GM12891 (cell line): ENCODE measurements at regions not wholly inside any gene's neighbourhood (a gene's known extent, or its start where the extent isn't known, plus 50 kb on each side); places are given as distances from the start of the nearest gene placed in this dataset.

Experiments used
- PAX5 ChIP-seq: IDR thresholded peaks from 2 replicates; pipeline ENCODE4 v1.6.1; 2011; ENCODE audit warnings: low read length, moderate library complexity, mild to moderate bottlenecking; ENCODE audit not compliant: insufficient read depth, severe bottlenecking
- POLR2A ChIP-seq: IDR thresholded peaks from 2 replicates; pipeline ENCODE4 v1.6.1; 2011; ENCODE audit warnings: low read depth, low read length, control low read depth
- POLR2AphosphoS5 ChIP-seq: IDR thresholded peaks from 2 replicates; pipeline ENCODE4 v1.6.1; 2011; ENCODE audit warnings: low read depth, low read length, control low read depth
- POU2F2 ChIP-seq: IDR thresholded peaks from 2 replicates; pipeline ENCODE4 v1.6.1; 2011; ENCODE audit warnings: low read depth, mild to moderate bottlenecking, control low read depth, low read length, moderate library complexity
- TAF1 ChIP-seq: IDR thresholded peaks from 2 replicates; pipeline ENCODE4 v1.6.1; 2011; ENCODE audit warnings: low read depth, low read length, control low read depth

- TF ChIP-seq TAF1 (no peak), POLR2AphosphoS5 (no peak), POLR2A (no peak), POU2F2 (no peak), PAX5 (no peak)
These were observed 516.6 kb upstream of the SEMA3D start for GRCh38 chr7:85703251-85704010.
